HUES48 (cell line): ENCODE measurements at regions not wholly inside any gene's neighbourhood (a gene's known extent, or its start where the extent isn't known, plus 50 kb on each side); places are given as distances from the start of the nearest gene placed in this dataset.

Experiments used
- H3K27ac ChIP-seq: one replicate; pipeline ENCODE4 v1.7.0; 2013; ENCODE audit warnings: low read depth, low read length, inconsistent platforms
- H3K27me3 ChIP-seq: 2 replicates; pipeline ENCODE4 v1.6.1; 2013; ENCODE audit warnings: mild to moderate bottlenecking, low read length; ENCODE audit not compliant: control insufficient read depth, insufficient read depth
- H3K36me3 ChIP-seq: 2 replicates; pipeline ENCODE4 v1.6.1; 2013; ENCODE audit warnings: low read length; ENCODE audit not compliant: control insufficient read depth, insufficient read depth
- H3K4me1 ChIP-seq: 2 replicates; pipeline ENCODE4 v1.6.1; 2013; ENCODE audit warnings: mild to moderate bottlenecking, low read length; ENCODE audit not compliant: control insufficient read depth, insufficient read depth
- H3K4me3 ChIP-seq: 2 replicates; pipeline ENCODE4 v1.5.1; 2013; ENCODE audit warnings: mild to moderate bottlenecking, low read depth, low read length
- H3K9ac ChIP-seq: 2 replicates; pipeline ENCODE4 v1.6.1; 2013; ENCODE audit warnings: mild to moderate bottlenecking, low read depth, low read length, moderate library complexity
- H3K9me3 ChIP-seq: 2 replicates; pipeline ENCODE4 v1.6.1; 2013; ENCODE audit warnings: low read length; ENCODE audit not compliant: control insufficient read depth, insufficient read depth

GRCh38 chr9:86773422-86773945, 173.8 kb downstream of the GAS1 start:
- Histone ChIP-seq H3K4me3 (no peak overlapping the region), H3K4me1 (no peaks in the 10 kb centered on the region), H3K9ac (no peak overlapping the region), H3K9me3 (no peaks in the 10 kb centered on the region), H3K27ac (no peak overlapping the region), H3K27me3 (no peaks in the 10 kb centered on the region), H3K36me3 (no peaks in the 10 kb centered on the region)

GRCh38 chr9:86772635-86772993, 174.7 kb downstream of the GAS1 start:
- Histone ChIP-seq H3K4me1 (no peaks in the 10 kb centered on the region), H3K27ac (no peak overlapping the region), H3K9ac (no peak overlapping the region), H3K9me3 (no peaks in the 10 kb centered on the region), H3K27me3 (no peaks in the 10 kb centered on the region), H3K4me3 (no peak overlapping the region), H3K36me3 (no peaks in the 10 kb centered on the region)

- H3K36me3 ChIP-seq = no peaks in the 10 kb centered on the region
- H3K27me3 ChIP-seq = no peaks in the 10 kb centered on the region
- no peak overlapping the region for H3K4me3 ChIP-seq
- H3K4me1 ChIP-seq = peaks cover 2% of the 10 kb centered on the region; the same call in 1 of the 2 replicates
- no peak overlapping the region for H3K27ac ChIP-seq
- no peaks in the 10 kb centered on the region for H3K9me3 ChIP-seq
- H3K9ac ChIP-seq = no peak overlapping the region
These were observed 175.2 kb downstream of the GAS1 start for GRCh38 chr9:86771941-86772634.

GRCh38 chr9:86771420-86771819, 175.9 kb downstream of the GAS1 start:
- no peak overlapping the region for H3K27ac ChIP-seq
- no peak overlapping the region for H3K9ac ChIP-seq
- H3K9me3 ChIP-seq = no peaks in the 10 kb centered on the region
- no peaks in the 10 kb centered on the region for H3K27me3 ChIP-seq
- H3K4me1 ChIP-seq = peaks cover 9% of the 10 kb centered on the region; the same call in 1 of the 2 replicates
- H3K4me3 ChIP-seq = no peak overlapping the region
- no peaks in the 10 kb centered on the region for H3K36me3 ChIP-seq

- no peaks in the 10 kb centered on the region for H3K36me3 ChIP-seq
- no peaks in the 10 kb centered on the region for H3K27me3 ChIP-seq
- H3K27ac ChIP-seq = no peak overlapping the region
- H3K4me3 ChIP-seq = no peak overlapping the region
- no peak overlapping the region for H3K9ac ChIP-seq
- peaks cover 11% of the 10 kb centered on the region; the same call in 1 of the 2 replicates for H3K4me1 ChIP-seq
- no peaks in the 10 kb centered on the region for H3K9me3 ChIP-seq
These were observed 178.6 kb downstream of the GAS1 start for GRCh38 chr9:86768709-86769108.

GRCh38 chr9:86768020-86768419, 179.3 kb downstream of the GAS1 start:
- Histone ChIP-seq H3K9ac (no peak overlapping the region), H3K9me3 (no peaks in the 10 kb centered on the region), H3K4me3 (no peak overlapping the region), H3K27me3 (no peaks in the 10 kb centered on the region), H3K4me1 (peaks cover 11% of the 10 kb centered on the region; the same call in 1 of the 2 replicates), H3K27ac (no peak overlapping the region), H3K36me3 (no peaks in the 10 kb centered on the region)

- no peak overlapping the region for H3K4me3 ChIP-seq
- H3K9me3 ChIP-seq = no peaks in the 10 kb centered on the region
- peaks cover 11% of the 10 kb centered on the region; the same call in 1 of the 2 replicates for H3K4me1 ChIP-seq
These were observed 179.9 kb downstream of the GAS1 start for GRCh38 chr9:86767373-86767772.

GRCh38 chr9:86766912-86767311, 180.4 kb downstream of the GAS1 start:
- H3K27ac ChIP-seq = no peak overlapping the region
- no peak overlapping the region for H3K9ac ChIP-seq
- H3K4me1 ChIP-seq = peaks cover 11% of the 10 kb centered on the region; the same call in 1 of the 2 replicates
- no peak overlapping the region for H3K4me3 ChIP-seq
- no peaks in the 10 kb centered on the region for H3K36me3 ChIP-seq
- no peaks in the 10 kb centered on the region for H3K9me3 ChIP-seq
- no peaks in the 10 kb centered on the region for H3K27me3 ChIP-seq

More at GRCh38 chr9:86767373-86767772, 179.9 kb downstream of the GAS1 start:
- H3K36me3 ChIP-seq = no peaks in the 10 kb centered on the region
- H3K27me3 ChIP-seq = no peaks in the 10 kb centered on the region
- H3K27ac ChIP-seq = no peak overlapping the region
- no peak overlapping the region for H3K9ac ChIP-seq

- Histone ChIP-seq H3K27ac (no peak overlapping the region), H3K4me3 (no peak overlapping the region), H3K9me3 (no peaks in the 10 kb centered on the region), H3K36me3 (no peaks in the 10 kb centered on the region), H3K27me3 (no peaks in the 10 kb centered on the region), H3K4me1 (peaks cover 11% of the 10 kb centered on the region; the same call in 1 of the 2 replicates), H3K9ac (no peak overlapping the region)
These were observed 180.8 kb downstream of the GAS1 start for GRCh38 chr9:86766511-86766910.

- Histone ChIP-seq H3K4me3 (no peak overlapping the region), H3K27ac (no peak overlapping the region), H3K27me3 (no peaks in the 10 kb centered on the region), H3K36me3 (no peaks in the 10 kb centered on the region), H3K9me3 (no peaks in the 10 kb centered on the region), H3K4me1 (peaks cover 11% of the 10 kb centered on the region; the same call in 1 of the 2 replicates), H3K9ac (no peak overlapping the region)
These were observed 181.4 kb downstream of the GAS1 start for GRCh38 chr9:86765746-86766430.
